Smooth muscle cell (in vitro differentiated cells): ENCODE measurements at regions not wholly inside any gene's neighbourhood (a gene's known extent, or its start where the extent isn't known, plus 50 kb on each side); places are given as distances from the start of the nearest gene placed in this dataset.

Experiments used
- DNase-seq: peaks from one replicate; lab custom pipeline; 2025; ENCODE audit not compliant: unreplicated experiment; lab: John Stamatoyannopoulos, UW
- H2AFZ ChIP-seq: fragments of 200-600 bp; sonication (generic); 2 replicates; pipeline ENCODE4 v1.6.0; 2016; ENCODE audit warnings: antibody characterized with exemption, low read depth, mild to moderate bottlenecking
- H3F3A ChIP-seq: fragments of 200-600 bp; sonication (generic); 2 replicates; pipeline ENCODE4 v1.6.0; 2017; ENCODE audit warnings: antibody characterized with exemption, low read depth
- H3K27ac ChIP-seq: fragments of 200-600 bp; sonication (generic); 2 replicates; pipeline ENCODE4 v1.5.1; 2016; ENCODE audit warnings: low read depth, mild to moderate bottlenecking
- H3K27me3 ChIP-seq: fragments of 200-600 bp; sonication (generic); 2 replicates; pipeline ENCODE4 v1.6.1; 2016; ENCODE audit warnings: low read depth, mild to moderate bottlenecking
- H3K36me3 ChIP-seq: fragments of 200-600 bp; sonication (generic); 2 replicates; pipeline ENCODE4 v1.5.1; 2016; ENCODE audit warnings: low read depth
- H3K4me1 ChIP-seq: fragments of 200-600 bp; sonication (generic); 2 replicates; pipeline ENCODE4 v1.5.1; 2016; ENCODE audit warnings: low read depth
- H3K4me2 ChIP-seq: fragments of 200-600 bp; sonication (generic); 2 replicates; pipeline ENCODE4 v1.6.0; 2016; ENCODE audit warnings: mild to moderate bottlenecking
- H3K4me3 ChIP-seq: fragments of 200-600 bp; sonication (generic); 2 replicates; pipeline ENCODE4 v1.5.1; 2016; ENCODE audit warnings: mild to moderate bottlenecking
- H3K79me2 ChIP-seq: fragments of 200-600 bp; sonication (generic); 2 replicates; pipeline ENCODE4 v1.6.0; 2016; ENCODE audit warnings: low read depth, mild to moderate bottlenecking
- H3K9ac ChIP-seq: fragments of 200-600 bp; sonication (generic); 2 replicates; pipeline ENCODE4 v1.6.0; 2016; ENCODE audit warnings: low read depth
- H3K9me3 ChIP-seq: fragments of 200-600 bp; sonication (generic); replicated peaks from 2 replicates; pipeline ENCODE4 v1.5.1; 2016; ENCODE audit warnings: low read depth
- H4K20me1 ChIP-seq: fragments of 200-600 bp; sonication (generic); 2 replicates; pipeline ENCODE4 v1.6.0; 2016; ENCODE audit warnings: low read depth
- WGBS: methylation state at CpG from one replicate; pipeline ENCODE4 v1.1.7; 2016; ENCODE audit warnings: low lambda C conversion rate; 5-methylcytosine and 5-hydroxymethylcytosine counted together
- TF ChIP-seq, protein P1 (sequence below): fragments of 200-600 bp; sonication (generic); IDR thresholded peaks from 2 replicates; pipeline ENCODE4 v1.5.1; 2017; ENCODE audit warnings: borderline replicate concordance, mild to moderate bottlenecking, antibody characterized with exemption; ENCODE audit not compliant: insufficient read depth, poor library complexity, severe bottlenecking

DNA sequence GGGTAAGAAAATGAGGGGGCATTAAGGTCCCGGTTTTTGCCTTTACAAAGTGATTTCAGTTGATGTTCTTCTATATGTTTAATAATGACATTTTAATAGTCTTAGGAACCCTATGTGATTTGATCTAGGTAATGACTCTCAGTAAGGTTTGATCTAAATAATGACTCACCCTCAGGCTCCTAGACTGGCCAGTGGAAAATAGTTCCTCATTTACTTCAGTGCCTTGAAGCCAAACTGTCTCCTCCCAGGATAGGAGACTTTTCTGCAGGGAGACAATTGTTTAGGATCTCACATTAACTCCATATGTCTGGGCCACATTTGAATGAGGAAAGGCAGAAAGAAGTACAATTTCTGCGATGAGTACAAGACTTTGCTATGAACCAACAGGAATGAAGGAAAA is 1331.9 kb downstream of the XPNPEP1 start:
- H3K4me3 ChIP-seq, result no peak overlapping the region
- no peaks in the 10 kb centered on the region for H3K79me2 ChIP-seq
- no peak overlapping the region for H3K27ac ChIP-seq
- H3K9ac ChIP-seq, result no peak overlapping the region
- no peak overlapping the region for H2AFZ ChIP-seq
- H3K9me3 ChIP-seq, result no peaks in the 10 kb centered on the region
- no peaks in the 10 kb centered on the region for H3F3A ChIP-seq
- no peaks in the 10 kb centered on the region for H3K4me1 ChIP-seq
- no peaks in the 10 kb centered on the region for H3K27me3 ChIP-seq
- TF ChIP-seq, protein P1, sequence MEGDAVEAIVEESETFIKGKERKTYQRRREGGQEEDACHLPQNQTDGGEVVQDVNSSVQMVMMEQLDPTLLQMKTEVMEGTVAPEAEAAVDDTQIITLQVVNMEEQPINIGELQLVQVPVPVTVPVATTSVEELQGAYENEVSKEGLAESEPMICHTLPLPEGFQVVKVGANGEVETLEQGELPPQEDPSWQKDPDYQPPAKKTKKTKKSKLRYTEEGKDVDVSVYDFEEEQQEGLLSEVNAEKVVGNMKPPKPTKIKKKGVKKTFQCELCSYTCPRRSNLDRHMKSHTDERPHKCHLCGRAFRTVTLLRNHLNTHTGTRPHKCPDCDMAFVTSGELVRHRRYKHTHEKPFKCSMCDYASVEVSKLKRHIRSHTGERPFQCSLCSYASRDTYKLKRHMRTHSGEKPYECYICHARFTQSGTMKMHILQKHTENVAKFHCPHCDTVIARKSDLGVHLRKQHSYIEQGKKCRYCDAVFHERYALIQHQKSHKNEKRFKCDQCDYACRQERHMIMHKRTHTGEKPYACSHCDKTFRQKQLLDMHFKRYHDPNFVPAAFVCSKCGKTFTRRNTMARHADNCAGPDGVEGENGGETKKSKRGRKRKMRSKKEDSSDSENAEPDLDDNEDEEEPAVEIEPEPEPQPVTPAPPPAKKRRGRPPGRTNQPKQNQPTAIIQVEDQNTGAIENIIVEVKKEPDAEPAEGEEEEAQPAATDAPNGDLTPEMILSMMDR, result no peak
- no peaks in the 10 kb centered on the region for H4K20me1 ChIP-seq
- no peaks in the 10 kb centered on the region for H3K36me3 ChIP-seq
- H3K4me2 ChIP-seq, result no peak overlapping the region
- 77% methylated on average over 2 of the region's 2 CpGs for WGBS
- DNase-seq, result no peak

DNA sequence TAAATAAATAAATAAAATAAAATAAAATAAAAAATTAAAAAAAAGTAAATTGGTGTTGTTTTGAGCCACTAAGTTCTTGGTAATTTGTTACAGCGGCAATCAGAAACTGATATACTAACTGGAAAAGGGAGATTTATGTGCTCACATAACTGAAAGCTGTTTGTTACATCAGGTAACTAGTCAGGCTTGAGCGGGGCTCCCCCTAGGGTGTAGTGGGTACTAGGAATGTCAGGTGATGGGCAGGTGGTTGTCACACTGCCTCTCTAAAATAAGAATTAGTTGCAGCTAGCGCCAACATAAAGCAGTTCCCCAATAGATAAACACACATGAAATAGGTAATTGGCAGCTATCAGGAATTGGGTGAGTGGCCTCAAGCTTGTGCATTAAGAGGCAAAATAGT is 1336.9 kb downstream of the XPNPEP1 start:
- Histone ChIP-seq H3K4me1 (peaks cover 7% of the 10 kb centered on the region), H3K27ac (no peak overlapping the region), H3K36me3 (no peaks in the 10 kb centered on the region), H3K9ac (no peak overlapping the region), H3K79me2 (no peaks in the 10 kb centered on the region), H3K27me3 (no peaks in the 10 kb centered on the region), H2AFZ (no peak overlapping the region), H3K9me3 (no peaks in the 10 kb centered on the region), H3K4me2 (no peak overlapping the region), H3F3A (no peaks in the 10 kb centered on the region), H3K4me3 (no peak overlapping the region), H4K20me1 (no peaks in the 10 kb centered on the region)
- TF ChIP-seq, protein P1, result no peak
- no peak for DNase-seq
- WGBS, result 95% methylated on average over 3 of the region's 3 CpGs

DNA sequence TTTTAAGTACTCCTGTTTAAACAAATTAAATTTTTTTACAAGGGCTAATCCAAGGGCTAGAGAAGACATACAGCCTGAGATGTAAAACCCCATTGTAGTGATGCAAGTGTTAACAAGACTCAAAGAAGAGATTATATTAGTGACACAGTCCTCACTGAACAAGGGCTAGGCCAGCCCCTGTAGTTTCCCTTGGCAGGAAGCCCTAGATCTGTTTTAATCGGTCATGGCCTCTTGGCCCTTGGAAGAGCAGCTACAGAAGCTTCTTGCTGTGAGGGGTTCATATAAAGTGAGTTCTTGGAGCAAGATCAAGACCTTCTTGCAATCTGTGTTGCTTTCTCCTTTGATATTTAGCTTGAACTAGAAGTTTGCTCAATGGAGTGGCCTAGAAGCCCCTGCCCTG is 1339.4 kb downstream of the XPNPEP1 start:
- no peak overlapping the region for H3K9ac ChIP-seq
- H3K27ac ChIP-seq, result no peak overlapping the region
- TF ChIP-seq, protein P1, result no peak
- no peak for DNase-seq
- H3F3A ChIP-seq, result no peaks in the 10 kb centered on the region
- no peaks in the 10 kb centered on the region for H3K27me3 ChIP-seq
- no peaks in the 10 kb centered on the region for H3K9me3 ChIP-seq
- H3K79me2 ChIP-seq, result no peaks in the 10 kb centered on the region
- H3K4me1 ChIP-seq, result peaks cover 7% of the 10 kb centered on the region
- H2AFZ ChIP-seq, result no peak overlapping the region
- H3K4me2 ChIP-seq, result no peak overlapping the region
- no peak overlapping the region for H3K4me3 ChIP-seq
- H4K20me1 ChIP-seq, result no peaks in the 10 kb centered on the region
- no peaks in the 10 kb centered on the region for H3K36me3 ChIP-seq
- 24% methylated on average over 1 of the region's 1 CpG for WGBS

DNA sequence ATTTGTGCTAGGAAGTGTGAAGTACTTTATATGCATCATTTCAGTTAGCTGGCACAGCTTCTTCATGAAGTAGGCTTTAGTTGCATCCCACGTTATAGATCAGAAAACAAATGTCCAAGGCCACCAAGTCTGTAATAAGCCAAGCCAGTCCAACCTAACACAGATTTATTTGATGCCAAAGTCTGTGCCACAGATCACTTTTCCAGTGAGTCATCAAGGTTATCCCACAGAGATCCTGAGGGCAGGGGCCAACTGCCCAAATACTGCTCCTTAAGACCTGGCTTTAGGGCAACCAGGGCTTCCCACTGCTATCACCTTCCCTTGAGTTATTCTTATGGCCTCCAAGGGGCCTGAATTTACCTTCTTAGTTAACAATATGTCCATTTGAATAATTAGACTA is 1340.4 kb downstream of the XPNPEP1 start:
- WGBS, result 80% methylated on average over 1 of the region's 1 CpG
- Histone ChIP-seq H3K4me1 (peaks cover 7% of the 10 kb centered on the region), H3K4me3 (no peak overlapping the region), H3K27me3 (no peaks in the 10 kb centered on the region), H2AFZ (no peak overlapping the region), H3K27ac (peak overlapping the region; percentile 42), H3K36me3 (no peaks in the 10 kb centered on the region), H3K9me3 (no peaks in the 10 kb centered on the region), H3K9ac (no peak overlapping the region), H3K79me2 (no peaks in the 10 kb centered on the region), H3K4me2 (peak overlapping the region; percentile 61), H3F3A (no peaks in the 10 kb centered on the region), H4K20me1 (no peaks in the 10 kb centered on the region)
- no peak for DNase-seq
- TF ChIP-seq, protein P1, result no peak
